ENCODE measurements at regions not wholly inside any gene's neighbourhood (a gene's known extent, or its start where the extent isn't known, plus 50 kb on each side); places are given as distances from the start of the nearest gene placed in this dataset.

GRCh38 chr20:21995461-21995860 is 290.0 kb downstream of the PAX1 start:
- intact Hi-C loops (cut with DNase I): no loop called here
- no peaks in the 10 kb centered on the region for H3K4me1 ChIP-seq
- no peak for TF ChIP-seq POLR2AphosphoS5 (IDR thresholded peaks at IDR 0.05)
- TF ChIP-seq EP300 (IDR thresholded peaks at IDR 0.05): no peak
- no peak for TF ChIP-seq POLR2A (IDR thresholded peaks at IDR 0.05)
- TF ChIP-seq CTCF (IDR thresholded peaks at IDR 0.05): no peak
- no peaks in the 10 kb centered on the region for H3K9me3 ChIP-seq
- H3K36me3 ChIP-seq: no peaks in the 10 kb centered on the region
- DNase-seq: no peak
- H3K27me3 ChIP-seq: no peaks in the 10 kb centered on the region
- no peak overlapping the region for H3K27ac ChIP-seq
- 77% methylated on average over 2 of the region's 2 CpGs for WGBS, 2 donors
- H3K4me3 ChIP-seq: no peak overlapping the region

- WGBS, 2 donors: 49 to 63% methylated on average over 2 of the region's 2 CpGs
- no peak for DNase-seq
- H3K27ac ChIP-seq: no peak overlapping the region
- H3K9me3 ChIP-seq: no peaks in the 10 kb centered on the region
- H3K4me3 ChIP-seq: no peak overlapping the region
- TF ChIP-seq EP300 (IDR thresholded peaks at IDR 0.05) (no peak), CTCF (IDR thresholded peaks at IDR 0.05) (no peak), POLR2A (IDR thresholded peaks at IDR 0.05) (no peak), POLR2AphosphoS5 (IDR thresholded peaks at IDR 0.05) (no peak)
- no peaks in the 10 kb centered on the region for H3K4me1 ChIP-seq
- H3K36me3 ChIP-seq: no peaks in the 10 kb centered on the region
- no peaks in the 10 kb centered on the region for H3K27me3 ChIP-seq
- intact Hi-C loops (cut with DNase I): no loop called here
Observed at GRCh38 chr20:21994203-21994602, 288.7 kb downstream of the PAX1 start.

- no peaks in the 10 kb centered on the region for H3K36me3 ChIP-seq
Observed at GRCh38 chr20:21982559-21982958, 277.1 kb downstream of the PAX1 start.

GRCh38 chr20:21981597-21982344 is 276.3 kb downstream of the PAX1 start:
- no peaks in the 10 kb centered on the region for H3K27me3 ChIP-seq
- peaks cover 0 to 4% (median 0%) of the 10 kb centered on the region in 4 donors for H3K9me3 ChIP-seq
- intact Hi-C loops (cut with DNase I): no loop called here
- TF ChIP-seq CTCF (IDR thresholded peaks at IDR 0.05) (no peak), EP300 (IDR thresholded peaks at IDR 0.05) (no peak), POLR2A (IDR thresholded peaks at IDR 0.05) (no peak), POLR2AphosphoS5 (IDR thresholded peaks at IDR 0.05) (no peak)
- no peaks in the 10 kb centered on the region for H3K36me3 ChIP-seq
- 54 to 70% methylated on average over 6 of the region's 6 CpGs for WGBS, 2 donors
- no peak for DNase-seq
- H3K4me3 ChIP-seq: no peak overlapping the region
- no peaks in the 10 kb centered on the region for H3K4me1 ChIP-seq
- no peak overlapping the region for H3K27ac ChIP-seq

More at GRCh38 chr20:21982559-21982958, 277.1 kb downstream of the PAX1 start:
- Histone ChIP-seq H3K9me3 (peaks cover 0 to 7% (median 0%) of the 10 kb centered on the region in 4 donors), H3K4me3 (no peak overlapping the region), H3K27ac (no peak overlapping the region), H3K4me1 (no peaks in the 10 kb centered on the region), H3K27me3 (no peaks in the 10 kb centered on the region)
- no peak for DNase-seq
- TF ChIP-seq POLR2A (IDR thresholded peaks at IDR 0.05) (no peak), POLR2AphosphoS5 (IDR thresholded peaks at IDR 0.05) (no peak), EP300 (IDR thresholded peaks at IDR 0.05) (no peak), CTCF (IDR thresholded peaks at IDR 0.05) (no peak)
- intact Hi-C loops (cut with DNase I): no loop called here
- 61 to 75% methylated on average over 3 of the region's 3 CpGs for WGBS, 2 donors

- 69 to 72% methylated on average over 3 of the region's 3 CpGs for WGBS, 2 donors
- Histone ChIP-seq H3K4me3 (no peak overlapping the region), H3K27me3 (no peaks in the 10 kb centered on the region), H3K9me3 (peaks cover 0 to 4% (median 0%) of the 10 kb centered on the region in 4 donors), H3K4me1 (no peaks in the 10 kb centered on the region), H3K36me3 (no peaks in the 10 kb centered on the region), H3K27ac (no peak overlapping the region)
- DNase-seq: no peak
- intact Hi-C loops (cut with DNase I): no loop called here
- no peak for TF ChIP-seq POLR2AphosphoS5 (IDR thresholded peaks at IDR 0.05)
- no peak for TF ChIP-seq EP300 (IDR thresholded peaks at IDR 0.05)
- TF ChIP-seq CTCF (IDR thresholded peaks at IDR 0.05): no peak
- TF ChIP-seq POLR2A (IDR thresholded peaks at IDR 0.05): no peak
Observed at GRCh38 chr20:21981179-21981578, 275.7 kb downstream of the PAX1 start.

Measured in sigmoid colon (tissue), 6 donors.